CD4-positive, alpha-beta T cell (primary cell): ENCODE measurements at regions not wholly inside any gene's neighbourhood (a gene's known extent, or its start where the extent isn't known, plus 50 kb on each side); places are given as distances from the start of the nearest gene placed in this dataset.

Experiments used
- ATAC-seq: fragments of 200-7000 bp; cut with Tn5 transposase; one replicate; pipeline ENCODE4 v1.10.0; 2022; ENCODE audit warnings: mild to moderate bottlenecking; ENCODE audit not compliant: poor library complexity
- CTCF ChIA-PET: fragments of 350-600 bp; sonication (Branson Sonifier 250); formaldehyde crosslinking; loops from one replicate; lab custom pipeline; 2021; ENCODE audit warnings: antibody characterized with exemption, inconsistent platforms; lab: Charles Lee
- POLR2A ChIA-PET: fragments of 350-600 bp; sonication (Branson Sonifier 250); formaldehyde crosslinking; loops from one replicate; lab custom pipeline; 2021; ENCODE audit warnings: antibody characterized with exemption, inconsistent platforms; lab: Charles Lee
- DNase-seq, 14 experiments: peaks; one replicate each; pipeline ENCODE4 v3.0.0-alpha.2; 2013 to 2020; ENCODE audit warnings: mixed read lengths in 2 of 14
- H3K27ac ChIP-seq, 2 donors: one replicate each; pipeline versions ENCODE4 v1.5.1 to v1.7.0; 2013; ENCODE audit warnings: low read length in 2 of 2, low read depth in 1 of 2, mild to moderate bottlenecking in 1 of 2
- H3K27me3 ChIP-seq, 2 experiments: 1 replicate in 1 of 2; 2 replicates in 1 of 2; pipeline versions ENCODE4 v1.6.1 to v1.7.0; 2013; ENCODE audit warnings: low read length in 2 of 2, control low read depth in 1 of 2, mild to moderate bottlenecking in 1 of 2, moderate library complexity in 1 of 2; ENCODE audit not compliant: insufficient read depth in 2 of 2, control insufficient read depth in 1 of 2
- H3K36me3 ChIP-seq: one replicate; pipeline ENCODE4 v1.6.1; 2013; ENCODE audit warnings: low read length, control low read depth; ENCODE audit not compliant: insufficient read depth
- H3K4me1 ChIP-seq: one replicate; pipeline ENCODE4 v1.6.1; 2013; ENCODE audit warnings: low read length, control low read depth; ENCODE audit not compliant: insufficient read depth
- H3K4me3 ChIP-seq: one replicate; pipeline ENCODE4 v1.5.1; 2013; ENCODE audit warnings: mild to moderate bottlenecking, low read length, moderate library complexity
- H3K9me3 ChIP-seq, 2 experiments: 1 replicate in 1 of 2; 2 replicates in 1 of 2; pipeline versions ENCODE4 v1.6.1 to v1.7.0; 2013; ENCODE audit warnings: low read length in 2 of 2, mild to moderate bottlenecking in 2 of 2, control low read depth in 1 of 2, moderate library complexity in 1 of 2; ENCODE audit not compliant: control insufficient read depth in 1 of 2, insufficient read depth in 1 of 2
- H3K27ac Mint-ChIP-seq: one replicate; pipeline ENCODE4 v1.8.0; 2020; ENCODE audit warnings: mixed read lengths
- H3K27me3 Mint-ChIP-seq: one replicate; pipeline ENCODE4 v1.8.0; 2021; ENCODE audit warnings: mixed read lengths
- H3K36me3 Mint-ChIP-seq: one replicate; pipeline ENCODE4 v1.8.0; 2021; ENCODE audit warnings: low read depth, mixed read lengths
- H3K4me1 Mint-ChIP-seq: one replicate; pipeline ENCODE4 v1.8.0; 2021; ENCODE audit warnings: low read depth, mixed read lengths
- H3K4me3 Mint-ChIP-seq: one replicate; pipeline ENCODE4 v1.8.0; 2020; ENCODE audit warnings: mild to moderate bottlenecking, mixed read lengths
- H3K9me3 Mint-ChIP-seq: one replicate; pipeline ENCODE4 v1.8.0; 2020; ENCODE audit warnings: mixed read lengths
- CTCF ChIP-seq: fragments of 200-600 bp; IDR thresholded peaks from one replicate; pipeline ENCODE4 v1.8.0; 2022; ENCODE audit warnings: antibody characterized with exemption, mild to moderate bottlenecking
- intact Hi-C, 2 experiments: fragments of 100-400 bp; cut with DNase I in 1 of 2; cut with micrococcal nuclease in 1 of 2; formaldehyde crosslinking; loops; one replicate each; pipeline versions ENCODE4 v1.15.1 to v1.9.0; 2023 to 2025; cut with DNase I, micrococcal nuclease

GRCh38 chr5:72649449-72649848, 142.2 kb upstream of the ZNF366 start:
- Histone ChIP-seq H3K27ac (no peak overlapping the region), H3K4me3 (no peak overlapping the region), H3K36me3 (no peaks in the 10 kb centered on the region), H3K4me1 (no peaks in the 10 kb centered on the region), H3K27me3 (peaks cover 0 to 3% of the 10 kb centered on the region in 2 experiments), H3K9me3 (no peaks in the 10 kb centered on the region)
- no peak for TF ChIP-seq CTCF
- Mint-ChIP-seq H3K4me1 (no peaks in the 10 kb centered on the region), H3K9me3 (no peaks in the 10 kb centered on the region), H3K4me3 (no peak overlapping the region), H3K36me3 (no peaks in the 10 kb centered on the region), H3K27ac (no peak overlapping the region), H3K27me3 (peaks cover 20% of the 10 kb centered on the region)
- ATAC-seq (no peak), DNase-seq (no peak)
- CTCF ChIA-PET, result interaction anchor here (1.7 kb wide), 1 partner anchor 11 kb away, joined by 3 read pairs; no protein-coding TSS in a partner anchor
- POLR2A ChIA-PET, result no interaction called here
- intact Hi-C loops, result no loop called here

- no peak for TF ChIP-seq CTCF
- peaks cover 0 to 3% of the 10 kb centered on the region in 2 experiments for H3K27me3 ChIP-seq
- Mint-ChIP-seq H3K4me1 (no peaks in the 10 kb centered on the region), H3K36me3 (no peaks in the 10 kb centered on the region), H3K27me3 (peaks cover 23% of the 10 kb centered on the region), H3K9me3 (no peaks in the 10 kb centered on the region), H3K27ac (no peak overlapping the region), H3K4me3 (no peak overlapping the region)
- no peaks in the 10 kb centered on the region for H3K36me3 ChIP-seq
- DNase-seq (no peak), ATAC-seq (no peak)
- no peak overlapping the region for H3K27ac ChIP-seq
- intact Hi-C loops, result no loop called here
- CTCF ChIA-PET, result interaction anchor here (1.7 kb wide), 1 partner anchor 12 kb away, joined by 3 read pairs; no protein-coding TSS in a partner anchor
- no peaks in the 10 kb centered on the region for H3K9me3 ChIP-seq
- POLR2A ChIA-PET, result no interaction called here
- no peaks in the 10 kb centered on the region for H3K4me1 ChIP-seq
- no peak overlapping the region for H3K4me3 ChIP-seq
Measured at GRCh38 chr5:72648480-72648879, 141.3 kb upstream of the ZNF366 start.

- no peak overlapping the region for H3K27ac Mint-ChIP-seq
- POLR2A ChIA-PET, result interaction anchor here (0.9 kb wide), 1 partner anchor 8 kb away, joined by 3 read pairs; no protein-coding TSS in a partner anchor
- H3K4me3 Mint-ChIP-seq, result no peak overlapping the region
- no peak overlapping the region for H3K4me3 ChIP-seq
- ATAC-seq (no peak), DNase-seq (no peak)
- H3K27ac ChIP-seq, result no peak overlapping the region
- no peaks in the 10 kb centered on the region for H3K9me3 ChIP-seq
- H3K27me3 ChIP-seq, result peaks cover 0 to 3% of the 10 kb centered on the region in 2 experiments
- H3K36me3 ChIP-seq, result no peaks in the 10 kb centered on the region
- intact Hi-C loops, result no loop called here
- H3K4me1 ChIP-seq, result no peaks in the 10 kb centered on the region
- CTCF ChIA-PET, result no interaction called here
- no peak for TF ChIP-seq CTCF
- peaks cover 20% of the 10 kb centered on the region for H3K27me3 Mint-ChIP-seq
- H3K4me1 Mint-ChIP-seq, result no peaks in the 10 kb centered on the region
- H3K9me3 Mint-ChIP-seq, result no peaks in the 10 kb centered on the region
- H3K36me3 Mint-ChIP-seq, result no peaks in the 10 kb centered on the region
Measured at GRCh38 chr5:72647806-72648205, 140.6 kb upstream of the ZNF366 start.
